CD4-positive, alpha-beta T cell treated with Interferon alpha-2 for 1 hour (primary cell): ENCODE measurements at regions not wholly inside any gene's neighbourhood (a gene's known extent, or its start where the extent isn't known, plus 50 kb on each side); places are given as distances from the start of the nearest gene placed in this dataset.
"Not testable (repeated sequence)": the region's sequence is repeated elsewhere in the genome, so short reads cannot be mapped to it uniquely, and the experiment has no call there.

Experiments
- DNase-seq, 2 donors: peaks; one replicate each; pipeline ENCODE4 v3.0.0-alpha.2; 2020 to 2022

- DNase-seq, result no peak
These were observed 592.4 kb downstream of the RFPL4B start for GRCh38 chr6:112939563-112939962.

- DNase-seq, result no peak
These were observed 594.5 kb downstream of the RFPL4B start for GRCh38 chr6:112941613-112942012.

- no peak for DNase-seq
These were observed 598.9 kb downstream of the RFPL4B start for GRCh38 chr6:112946051-112946450.

GRCh38 chr6:112947507-112947906, 600.4 kb downstream of the RFPL4B start:
- no peak for DNase-seq

- no peak for DNase-seq
These were observed 604.7 kb downstream of the RFPL4B start for GRCh38 chr6:112951829-112952228.

GRCh38 chr6:112955743-112956142, 608.6 kb downstream of the RFPL4B start:
- DNase-seq, result not testable (repeated sequence)

GRCh38 chr6:112956696-112957535, 609.8 kb downstream of the RFPL4B start:
- no peak for DNase-seq

GRCh38 chr6:112957536-112957916, 610.4 kb downstream of the RFPL4B start:
- no peak for DNase-seq

GRCh38 chr6:112960130-112960529, 613.0 kb downstream of the RFPL4B start:
- not testable (repeated sequence) for DNase-seq

- no peak for DNase-seq
These were observed 620.8 kb downstream of the RFPL4B start for GRCh38 chr6:112967974-112968373.

- DNase-seq, result no peak
These were observed 624.5 kb downstream of the RFPL4B start for GRCh38 chr6:112971651-112972050.

- not testable (repeated sequence) for DNase-seq
These were observed 627.8 kb downstream of the RFPL4B start for GRCh38 chr6:112974931-112975330.

- DNase-seq, result not testable (repeated sequence)
These were observed 629.4 kb downstream of the RFPL4B start for GRCh38 chr6:112976579-112976978.

GRCh38 chr6:112979830-112980229, 632.7 kb downstream of the RFPL4B start:
- DNase-seq, result no peak

- no peak for DNase-seq
These were observed 633.5 kb downstream of the RFPL4B start for GRCh38 chr6:112980676-112981075.

- DNase-seq, result no peak
These were observed 636.7 kb downstream of the RFPL4B start for GRCh38 chr6:112983713-112984261.

GRCh38 chr6:112984899-112985298, 637.8 kb downstream of the RFPL4B start:
- DNase-seq, result no peak

GRCh38 chr6:112986321-112986720, 639.2 kb downstream of the RFPL4B start:
- DNase-seq, result no peak

GRCh38 chr6:112988748-112989147, 641.6 kb downstream of the RFPL4B start:
- DNase-seq, result no peak

GRCh38 chr6:112990971-112991370, 643.8 kb downstream of the RFPL4B start:
- no peak for DNase-seq

- DNase-seq, result no peak
These were observed 644.8 kb downstream of the RFPL4B start for GRCh38 chr6:112991912-112992311.

- DNase-seq, result no peak
These were observed 650.4 kb downstream of the RFPL4B start for GRCh38 chr6:112997421-112998085.

- no peak for DNase-seq
These were observed 656.9 kb downstream of the RFPL4B start for GRCh38 chr6:113004054-113004453.
